NCI-H1105 treated with DMSO at 0.1 percent for 48 hours (cell line): ENCODE measurements at regions not wholly inside any gene's neighbourhood (a gene's known extent, or its start where the extent isn't known, plus 50 kb on each side); places are given as distances from the start of the nearest gene placed in this dataset.
"Not testable (repeated sequence)": the region's sequence is repeated elsewhere in the genome, so short reads cannot be mapped to it uniquely, and the experiment has no call there.

Source experiments
- DNase-seq: peaks from one replicate; lab custom pipeline; 2025; lab: John Stamatoyannopoulos, UW

DNA sequence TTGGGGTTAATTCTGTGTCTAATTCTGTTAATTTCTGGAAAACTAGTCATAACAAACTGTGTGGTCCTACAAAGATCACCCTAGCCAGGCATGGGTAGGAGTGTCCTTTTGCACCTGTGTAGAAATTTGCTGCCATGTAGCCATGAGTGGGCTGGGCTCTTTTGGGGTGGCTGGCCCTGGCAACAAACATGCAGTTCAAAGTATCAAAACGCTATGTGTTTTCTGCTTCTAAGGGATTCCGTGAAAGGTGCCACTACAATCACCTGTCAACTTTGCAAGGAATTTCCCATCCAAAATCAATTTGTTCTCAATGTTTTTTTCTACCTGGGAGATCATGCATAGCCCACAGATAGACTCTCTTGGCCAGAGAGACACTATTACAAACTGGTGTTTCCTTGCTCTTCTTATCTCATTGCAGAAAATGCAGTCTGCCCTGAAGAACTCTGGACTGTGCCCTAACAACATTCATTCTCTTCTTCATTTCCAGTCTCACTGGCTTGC, 537.7 kb upstream of the ID2 start:
- DNase-seq: no peak

DNA sequence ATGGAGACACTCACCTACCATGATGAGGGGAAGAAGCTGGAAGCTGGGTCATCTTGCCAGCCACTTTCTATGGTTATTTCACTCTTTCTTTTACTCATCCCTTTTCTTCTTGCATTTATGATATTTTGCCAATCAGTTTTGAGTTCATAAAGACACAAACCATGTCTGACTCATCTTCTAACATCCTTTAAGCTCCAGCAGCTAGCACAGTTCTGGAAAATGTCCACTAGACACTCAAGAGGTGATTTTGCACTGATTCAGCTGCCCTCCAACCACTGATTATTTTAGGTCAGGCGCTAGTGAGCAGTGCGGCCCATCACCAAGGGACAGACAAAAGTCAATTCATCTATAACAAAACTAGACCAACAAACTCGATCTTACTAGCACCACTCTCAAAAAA, 537.1 kb upstream of the ID2 start:
- DNase-seq: no peak

DNA sequence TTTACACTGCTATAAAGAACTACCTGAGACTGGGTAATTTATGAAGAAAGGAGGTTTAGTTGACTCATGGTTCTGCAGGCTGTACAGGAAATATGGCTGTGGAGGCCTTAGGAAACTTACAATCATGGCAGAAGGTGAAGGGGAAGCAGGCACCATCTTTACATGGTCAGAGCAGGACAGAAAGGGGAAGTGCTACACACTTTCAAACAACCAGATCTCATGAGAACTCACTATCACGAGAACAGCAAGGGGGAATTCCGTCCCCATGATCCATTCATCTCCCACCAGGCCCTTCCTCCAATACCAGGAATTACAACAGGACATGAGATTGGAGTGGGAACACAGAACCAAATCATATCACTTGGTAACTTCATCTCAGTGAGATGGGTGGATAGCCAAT, 536.5 kb upstream of the ID2 start:
- DNase-seq: not testable (repeated sequence)

DNA sequence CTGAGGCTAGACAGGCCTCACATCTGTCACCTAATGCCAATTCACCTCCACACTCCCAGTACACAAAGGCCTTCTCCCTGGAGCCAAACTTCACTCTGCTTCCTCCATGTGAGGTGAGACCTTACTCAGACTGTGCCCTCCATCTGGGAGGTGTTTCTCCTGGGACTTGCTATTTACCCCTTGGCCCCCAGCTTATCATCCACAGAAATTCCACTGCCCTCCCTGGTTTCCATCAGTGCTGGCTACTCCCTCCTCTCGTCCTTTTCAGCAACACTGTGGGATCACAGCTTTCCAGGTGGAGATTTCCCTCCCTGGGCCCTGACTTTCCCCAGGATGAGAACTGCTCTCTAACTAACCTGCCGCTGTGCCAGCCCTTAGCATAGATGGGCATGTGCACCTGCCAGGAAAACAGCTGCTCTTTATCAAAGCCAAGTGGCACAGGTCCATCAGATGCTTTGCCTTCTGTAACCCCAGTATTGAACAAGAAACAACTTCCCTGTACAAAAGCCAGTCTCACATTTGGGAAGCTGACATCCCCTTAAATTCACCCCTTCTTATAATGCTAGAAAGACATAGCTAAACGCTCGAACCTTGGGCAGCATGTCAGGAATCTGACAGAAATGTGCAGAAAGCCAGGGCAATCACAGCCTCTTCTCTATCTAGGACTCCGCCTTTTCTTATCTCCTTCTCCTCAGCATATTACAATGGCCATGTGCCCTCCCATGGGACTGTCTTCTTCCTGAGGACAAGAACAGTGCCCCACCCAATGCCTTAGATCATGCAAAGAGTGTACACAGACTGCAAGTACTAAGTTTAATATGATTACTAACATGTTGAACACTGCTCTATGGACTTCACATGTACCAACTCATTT, 535.5 kb upstream of the ID2 start:
- DNase-seq: peak; percentile 92

DNA sequence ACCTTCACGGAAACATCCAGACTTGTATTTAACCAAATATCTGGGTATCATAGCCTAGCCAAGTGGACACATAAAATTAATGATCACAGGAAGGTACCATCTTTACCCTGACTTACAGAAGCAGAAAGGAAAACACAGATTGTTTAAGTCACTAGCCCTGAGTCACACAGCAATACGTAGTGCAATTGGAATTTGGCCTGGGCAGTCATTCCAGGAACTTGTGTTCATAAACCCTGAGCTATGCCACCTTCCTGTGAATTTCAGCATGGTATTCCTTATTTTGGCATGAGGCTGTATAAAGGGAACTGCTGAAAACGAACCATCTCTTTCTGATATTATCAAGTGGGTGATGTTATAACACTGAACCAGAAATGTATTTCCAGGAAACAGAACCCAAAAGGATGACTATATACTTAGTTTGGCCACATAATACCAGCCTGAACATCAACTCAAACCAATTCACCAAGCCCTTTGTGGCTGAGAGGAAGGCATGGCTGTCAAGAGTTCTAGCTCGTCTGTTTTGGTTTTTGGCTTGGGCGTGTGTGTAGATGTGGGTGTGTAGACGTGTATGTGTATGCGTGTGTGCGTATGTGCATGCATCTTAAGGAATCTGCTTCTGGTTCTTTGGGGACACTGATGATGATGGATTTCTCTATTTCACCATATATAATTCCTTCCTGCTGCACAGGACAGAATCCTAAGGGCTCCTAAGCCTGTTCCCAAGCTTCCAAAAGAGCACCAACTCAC, 533.4 kb upstream of the ID2 start:
- DNase-seq: no peak

DNA sequence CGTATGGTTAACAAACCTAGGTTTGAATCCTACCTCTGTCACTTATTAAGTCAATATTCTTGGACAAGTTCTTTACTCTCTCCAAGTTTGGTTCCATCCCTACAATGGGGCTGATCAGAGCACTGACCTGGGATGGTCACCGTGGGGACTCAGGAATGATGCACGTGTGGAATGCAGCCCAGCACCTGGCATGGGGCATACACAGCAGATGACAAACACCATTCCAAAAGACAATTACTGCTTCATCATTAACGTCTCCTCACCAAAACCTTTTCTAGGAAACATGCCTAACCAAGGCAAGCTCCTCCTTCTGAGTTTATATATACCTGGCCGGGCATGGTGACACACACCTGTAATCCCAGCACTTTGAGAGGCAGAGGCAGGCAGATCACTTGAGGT, 532.9 kb upstream of the ID2 start:
- no peak for DNase-seq

DNA sequence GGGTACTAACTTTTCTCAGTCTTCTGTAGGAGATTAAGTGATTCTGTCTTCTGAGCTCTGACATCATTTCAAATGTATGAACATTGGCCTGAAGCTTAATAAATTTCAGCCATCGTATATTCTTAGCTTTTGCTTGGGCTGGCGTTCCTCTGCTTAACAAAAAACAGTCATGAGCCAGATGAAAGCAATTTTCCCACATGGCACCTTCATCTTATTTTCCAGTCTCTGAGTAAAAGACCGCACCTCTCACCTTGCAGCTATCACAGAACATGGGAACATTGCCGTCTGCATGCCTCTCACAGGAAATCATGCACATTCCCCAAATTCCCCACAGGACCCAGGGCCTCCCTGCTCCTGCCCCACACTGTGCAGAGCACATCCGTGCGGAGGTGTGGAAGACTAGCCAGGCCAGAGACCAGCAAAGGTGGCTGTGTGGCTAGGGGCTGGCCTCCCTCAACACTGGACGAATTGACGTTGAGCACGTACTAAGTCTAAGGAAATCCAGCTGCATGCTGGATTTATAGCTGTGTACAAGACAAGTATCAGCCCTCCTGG, 531.8 kb upstream of the ID2 start:
- DNase-seq: no peak

DNA sequence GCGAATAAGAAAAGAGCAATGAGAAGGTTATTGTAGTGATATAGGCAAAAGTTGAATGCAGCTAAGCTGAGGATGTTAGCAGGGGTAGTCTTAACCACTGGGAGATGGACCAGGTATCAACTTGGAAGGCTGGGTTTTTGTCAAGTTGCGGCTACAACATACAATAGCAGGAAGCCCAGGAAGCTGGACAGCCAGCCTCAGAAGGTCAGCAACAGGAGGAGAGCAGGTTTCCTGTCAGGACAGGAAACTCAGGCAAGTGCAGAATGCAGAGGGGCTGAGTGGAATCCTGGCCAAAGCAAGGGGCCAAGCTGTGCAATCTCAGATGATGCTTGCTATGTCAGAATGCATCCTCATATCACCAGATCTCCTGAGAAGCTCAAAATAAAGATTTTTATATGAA, 530.0 kb upstream of the ID2 start:
- no peak for DNase-seq

DNA sequence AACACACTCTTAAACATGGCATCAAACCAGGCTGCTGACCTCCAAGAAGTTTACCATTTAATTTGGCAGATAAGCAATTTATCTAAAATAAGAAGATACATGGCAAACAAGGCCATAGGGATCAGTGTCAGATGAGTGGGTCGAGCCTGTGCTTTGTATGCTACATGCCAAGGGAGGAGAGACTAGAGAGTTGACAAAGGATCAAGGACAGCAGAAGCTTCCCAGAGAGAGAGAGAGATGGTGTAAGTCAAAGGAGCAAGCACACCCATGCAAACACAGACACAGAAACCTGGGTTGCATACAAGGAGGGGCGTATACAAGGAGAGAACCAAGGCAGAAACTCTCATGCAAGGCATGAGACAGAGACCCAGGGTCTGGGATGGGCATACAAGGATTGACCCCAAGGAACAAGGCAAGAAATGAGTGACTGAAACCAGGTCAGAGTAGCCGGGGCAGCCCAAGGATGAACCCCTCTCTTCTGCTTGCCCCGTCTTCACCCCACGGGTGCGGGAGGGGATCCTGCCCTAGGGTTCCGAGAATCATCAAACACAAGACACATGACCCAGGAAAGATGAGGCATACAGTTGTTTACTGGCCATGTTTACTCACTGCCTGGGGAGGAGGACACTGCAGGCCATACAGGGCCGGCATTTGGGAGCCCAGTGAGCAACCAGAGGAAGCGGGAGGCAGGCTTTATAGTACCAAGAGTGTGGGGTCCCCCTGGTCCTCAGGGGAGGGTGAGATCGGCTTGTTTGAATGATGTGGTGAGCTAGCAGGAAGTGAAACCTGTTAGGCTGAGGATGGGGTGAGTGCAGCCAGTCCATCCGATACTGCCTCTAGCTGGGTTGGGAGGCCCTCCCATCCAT, 529.2 kb upstream of the ID2 start:
- DNase-seq: no peak

DNA sequence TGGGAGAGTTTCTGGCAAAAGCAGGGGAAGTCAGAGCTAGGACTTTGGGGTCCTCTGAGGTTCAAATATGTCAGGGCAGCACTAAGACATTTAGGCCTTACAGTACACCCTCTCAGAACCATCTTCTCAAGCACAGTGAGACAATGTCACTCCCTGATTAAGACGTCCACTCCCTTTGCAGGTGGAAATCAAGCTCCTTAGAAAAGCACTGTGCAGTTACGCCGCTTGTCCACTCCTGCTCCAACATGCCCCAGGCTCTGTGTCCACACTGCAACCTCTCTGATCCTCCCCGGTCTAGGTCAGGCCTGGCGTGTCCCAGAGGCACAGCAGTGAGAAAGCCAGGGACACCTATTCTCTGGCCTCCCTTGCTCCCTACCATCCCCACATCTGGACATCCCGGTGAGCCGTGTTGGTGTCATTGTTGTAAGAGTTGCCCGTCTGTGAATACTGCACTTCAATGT, 528.6 kb upstream of the ID2 start:
- no peak for DNase-seq

DNA sequence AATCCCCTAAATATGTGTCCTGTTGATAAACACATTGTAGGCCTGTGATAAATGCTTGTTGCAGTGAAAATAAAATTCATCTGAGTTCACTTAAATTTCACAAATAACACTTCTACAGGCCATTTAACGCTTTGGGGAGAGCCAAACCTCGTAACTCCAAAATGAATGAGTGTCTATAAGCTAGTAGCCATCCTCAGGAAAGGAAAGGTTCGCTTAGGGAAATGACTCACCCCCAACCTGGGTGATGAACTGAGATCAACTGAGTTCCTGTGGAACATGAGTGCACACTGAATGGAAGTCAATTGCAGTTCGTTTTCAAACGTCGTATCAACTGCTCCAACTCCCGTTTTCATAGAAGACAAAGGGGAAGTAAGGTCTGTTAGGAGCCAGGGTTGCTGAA, 527.6 kb upstream of the ID2 start:
- no peak for DNase-seq

DNA sequence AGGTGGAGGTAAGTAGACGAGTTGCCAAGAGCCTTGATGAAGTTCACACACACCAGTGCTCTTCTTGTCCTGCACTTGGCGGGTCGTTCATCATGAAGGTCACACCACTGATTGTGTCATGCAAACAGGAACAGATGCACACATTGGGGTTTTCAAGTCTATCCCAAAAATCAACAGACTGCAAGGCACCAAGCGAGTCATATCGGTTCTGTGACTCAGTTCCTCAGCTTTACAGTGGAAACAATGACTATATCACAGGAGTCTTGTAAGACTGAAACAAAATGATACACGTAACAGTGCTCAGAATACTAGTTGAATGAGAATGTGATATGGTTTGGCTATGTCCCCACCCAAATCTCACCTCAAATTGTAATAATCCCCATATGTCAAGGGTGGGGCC, 526.9 kb upstream of the ID2 start:
- DNase-seq: no peak

DNA sequence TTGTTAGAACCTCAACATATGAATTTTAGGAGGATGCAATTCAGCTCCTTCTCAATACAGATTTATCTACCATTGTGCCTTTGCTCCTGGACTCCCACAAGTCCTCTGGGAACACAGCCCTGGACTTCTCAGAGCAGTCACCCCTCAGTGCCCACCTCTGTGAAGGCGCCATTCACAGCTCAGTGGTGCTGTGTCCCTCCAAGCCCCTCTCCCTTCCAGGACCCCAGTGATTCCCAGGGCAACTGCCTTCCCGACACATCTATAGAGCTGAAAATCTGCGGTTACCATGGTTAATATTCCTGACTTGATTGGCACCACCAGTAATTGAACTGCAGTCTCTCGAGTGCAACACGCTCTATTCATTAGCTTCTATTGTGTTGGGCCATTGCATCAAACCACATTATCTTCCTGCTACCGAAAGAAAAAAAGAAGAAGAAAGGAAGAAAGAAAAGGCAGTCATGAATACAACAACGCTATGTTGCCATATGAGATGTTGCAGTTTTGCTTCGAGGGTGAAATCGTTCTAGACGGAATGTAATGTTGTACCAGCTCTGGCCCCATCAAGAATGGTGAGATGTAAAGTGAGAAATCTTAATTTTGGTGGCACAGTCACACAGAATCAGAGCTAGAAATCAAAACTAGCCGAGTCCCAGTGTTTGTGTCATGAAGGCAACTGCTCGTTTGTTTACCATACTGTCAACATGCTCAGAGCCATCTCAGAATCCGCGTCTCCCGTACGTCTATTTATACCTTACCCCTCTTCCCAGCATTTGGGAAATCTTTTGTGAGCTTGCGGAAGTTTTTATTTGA, 524.0 kb upstream of the ID2 start:
- no peak for DNase-seq

DNA sequence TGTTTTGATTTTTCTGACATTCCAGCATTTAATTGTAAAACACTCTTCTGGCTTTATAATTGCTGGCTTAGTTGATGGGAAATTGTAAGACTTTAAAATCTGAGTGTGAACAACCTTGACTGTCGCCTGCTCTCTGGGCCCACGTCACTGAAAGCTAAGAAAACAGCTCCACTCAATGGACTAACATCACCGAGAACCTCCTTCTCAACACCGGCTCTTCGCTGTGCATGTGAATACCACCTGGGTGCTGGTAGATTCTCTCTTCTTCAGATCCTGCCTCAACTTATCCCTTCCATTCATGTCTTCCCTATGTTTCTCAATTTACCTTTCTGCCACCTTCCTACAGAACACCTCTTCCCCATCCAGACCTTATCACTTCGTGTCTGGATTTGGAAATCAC, 523.1 kb upstream of the ID2 start:
- no peak for DNase-seq

DNA sequence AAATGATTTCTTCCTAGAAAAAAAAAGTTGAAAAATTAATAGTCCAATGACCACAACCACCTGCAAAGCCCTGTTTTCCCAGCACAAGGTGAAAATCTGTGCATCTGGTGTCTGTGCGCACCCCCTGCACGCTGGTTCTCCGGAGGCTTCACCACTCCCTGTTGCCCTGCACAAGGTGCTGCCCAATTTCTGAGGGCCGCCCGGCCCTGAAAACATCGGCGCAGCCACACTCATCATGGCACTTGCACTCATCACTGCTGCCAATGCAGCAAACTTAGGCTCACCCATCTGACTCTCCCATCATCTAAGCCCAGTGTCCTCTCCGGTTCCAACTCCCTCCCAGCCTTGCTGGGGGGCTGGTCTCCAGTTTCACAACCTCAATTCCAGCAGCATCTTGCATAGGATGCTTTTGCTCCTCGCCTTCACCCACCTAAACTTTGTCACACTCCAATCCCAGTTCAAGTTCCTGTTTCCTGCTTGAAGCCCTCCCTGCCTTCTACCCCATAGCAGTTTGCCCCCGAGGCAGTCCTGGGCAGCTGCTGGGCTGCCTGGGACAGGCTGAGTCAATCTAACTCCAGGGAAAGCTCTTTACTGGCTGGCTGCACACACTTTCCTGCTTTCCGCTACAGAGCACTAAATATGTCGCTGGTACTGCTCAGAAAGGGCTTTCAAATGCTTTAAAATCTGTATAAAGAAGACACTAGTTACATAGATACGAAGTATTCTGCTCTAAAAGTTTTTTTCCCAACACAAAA, 522.5 kb upstream of the ID2 start:
- no peak for DNase-seq

DNA sequence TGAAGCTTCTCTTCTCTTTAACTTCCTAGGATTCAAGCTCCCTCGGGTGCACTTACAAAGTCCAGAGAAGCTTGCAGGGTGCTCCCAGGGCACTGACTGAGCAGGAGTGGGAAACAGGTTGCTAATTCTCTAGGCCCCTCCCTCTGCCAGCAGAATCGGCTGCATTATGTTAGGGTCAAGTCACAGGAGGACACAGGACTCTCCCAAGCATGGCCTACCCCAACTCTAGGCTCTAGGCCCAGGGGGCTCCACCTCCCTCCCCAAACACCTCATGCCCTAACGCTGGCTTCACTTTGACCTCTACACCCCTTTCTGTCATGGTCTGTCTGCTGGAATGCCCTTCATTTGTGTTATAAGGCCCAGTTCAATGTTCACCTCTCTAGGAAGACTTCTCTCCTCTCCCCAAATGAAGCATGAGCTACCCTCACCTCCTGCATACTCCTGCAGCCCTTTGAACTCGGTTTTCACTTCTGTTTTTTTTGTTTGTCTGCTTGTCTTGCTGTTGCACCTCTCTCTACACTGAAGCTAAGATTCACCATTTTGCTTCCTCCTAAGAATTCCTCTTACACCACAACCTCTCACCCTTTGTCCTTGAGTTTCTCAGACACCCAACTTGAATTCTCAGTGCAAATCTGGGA, 521.8 kb upstream of the ID2 start:
- no peak for DNase-seq

DNA sequence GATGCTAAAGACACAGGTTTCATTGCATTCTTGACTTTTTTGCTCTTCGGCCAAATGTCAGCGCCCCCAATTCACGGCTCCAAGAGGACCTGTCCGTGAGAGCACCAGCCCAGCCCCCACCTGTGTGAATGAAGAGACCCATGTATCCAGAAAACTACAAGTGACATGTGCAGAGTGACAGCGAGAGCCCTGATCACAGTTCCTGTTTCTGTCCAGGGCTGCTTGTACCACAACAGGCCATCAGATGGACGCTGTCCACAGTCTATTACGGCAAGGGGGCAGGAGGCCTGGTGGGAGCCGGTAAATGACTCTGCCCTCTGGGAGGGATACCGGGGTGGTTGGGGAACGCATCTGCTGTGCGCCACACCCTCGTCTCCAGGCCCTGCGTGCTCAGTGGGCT, 520.9 kb upstream of the ID2 start:
- DNase-seq: no peak

DNA sequence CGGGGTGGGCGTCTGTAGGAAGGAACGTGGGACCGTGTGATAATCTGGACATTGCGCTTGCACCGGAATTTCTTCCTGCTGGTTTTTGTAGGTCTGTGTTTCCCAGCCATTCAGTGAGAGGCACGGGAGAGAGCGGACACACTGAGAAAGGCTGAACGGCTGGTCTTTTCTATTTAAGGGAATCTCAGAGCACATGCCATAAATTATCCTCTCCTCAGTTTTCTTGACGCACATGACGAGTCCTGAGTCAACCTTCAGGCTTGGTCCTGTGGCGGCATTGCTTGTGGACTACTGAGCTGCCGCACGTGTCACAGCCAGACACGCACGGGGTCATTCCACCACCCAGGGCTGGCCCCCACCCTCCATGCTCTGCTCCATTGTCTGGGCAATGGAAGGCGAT, 519.3 kb upstream of the ID2 start:
- no peak for DNase-seq

DNA sequence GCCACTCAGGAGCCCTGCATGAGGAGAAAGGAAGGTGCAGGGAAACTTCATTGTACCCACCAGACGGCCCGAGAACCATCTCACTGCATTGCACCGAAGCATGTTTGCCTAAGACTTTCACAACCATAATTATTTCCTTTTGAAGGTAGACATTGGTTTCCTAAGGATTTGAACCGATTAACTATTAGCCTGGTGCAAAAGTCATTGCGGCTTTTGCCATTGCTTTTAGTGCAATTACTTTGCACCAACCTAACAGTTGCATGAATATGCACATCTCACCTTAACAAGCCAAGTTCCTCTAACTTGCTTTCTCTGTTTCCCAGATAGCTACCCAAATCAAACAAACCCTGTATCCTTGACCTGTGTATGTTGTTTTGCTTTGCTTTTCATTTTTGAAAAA, 516.3 kb upstream of the ID2 start:
- DNase-seq: no peak
